Spleen (tissue), 7 donors: ENCODE measurements at regions not wholly inside any gene's neighbourhood (a gene's known extent, or its start where the extent isn't known, plus 50 kb on each side); places are given as distances from the start of the nearest gene placed in this dataset.

Source experiments
- CTCF ChIP-seq, 11 experiments: fragments of 200-600 bp in 7 of 11; fragments of 450-650 bp in 4 of 11; sonication (generic) in 4 of 11; IDR thresholded peaks in 8 of 11; conservative IDR thresholded peaks in 3 of 11; 1 replicate in 7 of 11; 2 replicates in 4 of 11; pipeline versions ENCODE4 v1.4.0 to v1.8.0; 2016 to 2021; ENCODE audit warnings: antibody characterized with exemption in 11 of 11, inconsistent platforms in 4 of 11, mild to moderate bottlenecking in 1 of 11
- POLR2A ChIP-seq, 3 donors: fragments of 450-650 bp; IDR thresholded peaks; one replicate each; pipeline ENCODE4 v1.5.1; 2017; ENCODE audit warnings: antibody characterized with exemption in 3 of 3, mild to moderate bottlenecking in 1 of 3
- POLR2AphosphoS5 ChIP-seq, 3 donors: sonication (generic); formaldehyde crosslinking; IDR thresholded peaks; one replicate each; pipeline ENCODE4 v1.5.1; 2017; ENCODE audit warnings: antibody characterized with exemption in 3 of 3
- donor health status: DM: no; HTN: no; CAD: no; lungs with moderate emphysema.
- donor health status: DM: no; HTN: no; CAD: no.
- donor health status: DM: no; HTN: no; CAD: no.

- TF ChIP-seq CTCF (IDR thresholded peaks at IDR 0.05 in 8 of 11, conservative IDR thresholded peaks at IDR 0.05 in 3 of 11): no peak
- no peak for TF ChIP-seq POLR2AphosphoS5 (IDR thresholded peaks at IDR 0.05)
- no peak for TF ChIP-seq POLR2A (IDR thresholded peaks at IDR 0.05)
These were observed 785.2 kb downstream of the KCNA4 start for GRCh38 chr11:29231586-29231985.
